Endothelial cell of umbilical vein (primary cell): ENCODE measurements at regions not wholly inside any gene's neighbourhood (a gene's known extent, or its start where the extent isn't known, plus 50 kb on each side); places are given as distances from the start of the nearest gene placed in this dataset.

ENCODE experiments used
- BruUV-seq: library from RNA; stranded (reverse); fragments of 400-500 nt; replicated peaks from 2 replicates; lab custom pipeline; 2021; lab: Mats Ljungman, UMichigan
- CTCF ChIA-PET: fragments of 300-600, 350-600 bp; sonication (Branson Sonifier 250); formaldehyde crosslinking; loops from one replicate; lab custom pipeline; 2021; ENCODE audit warnings: antibody characterized with exemption, inconsistent platforms; lab: Charles Lee
- POLR2A ChIA-PET: fragments of 300-600, 350-600 bp; sonication (Branson Sonifier 250); formaldehyde crosslinking; loops from one replicate; lab custom pipeline; 2021; ENCODE audit warnings: antibody characterized with exemption, inconsistent platforms; lab: Charles Lee
- DNase-seq: peaks from one replicate; pipeline ENCODE4 v3.0.0-alpha.2; 2011; ENCODE audit warnings: low read depth, low spot score
- FAIRE-seq: peaks from 2 replicates; lab custom pipeline; 2011; peaks lifted over from hg19 to GRCh38; lab: Jason Lieb, UNC
- H2AFZ ChIP-seq: 2 replicates; pipeline ENCODE4 v1.6.0; 2012; ENCODE audit warnings: low read depth, low read length, control low read depth, inconsistent platforms
- H3K27ac ChIP-seq: 2 replicates; pipeline ENCODE4 v1.5.1; 2011; ENCODE audit warnings: low read depth, mild to moderate bottlenecking, control low read depth, low read length, moderate library complexity; ENCODE audit not compliant: insufficient read depth
- H3K27me3 ChIP-seq, 2 experiments: 2 replicates each; pipeline versions ENCODE4 v1.6.0 to v1.6.1; 2011; ENCODE audit warnings: low read length in 2 of 2, mixed read lengths in 1 of 2; ENCODE audit not compliant: control insufficient read depth in 2 of 2, insufficient read depth in 2 of 2
- H3K36me3 ChIP-seq, 2 experiments: 2 replicates in 1 of 2; 3 replicates in 1 of 2; pipeline ENCODE4 v1.5.1; 2011; ENCODE audit warnings: low read length in 2 of 2, mild to moderate bottlenecking in 1 of 2, moderate library complexity in 1 of 2; ENCODE audit not compliant: control insufficient read depth in 2 of 2, insufficient read depth in 2 of 2; ENCODE audit errors: extremely low read depth in 1 of 2
- H3K4me1 ChIP-seq: 3 replicates; pipeline ENCODE4 v1.5.1; 2011; ENCODE audit warnings: mild to moderate bottlenecking, low read length; ENCODE audit not compliant: control insufficient read depth, insufficient read depth; ENCODE audit errors: extremely low read depth
- H3K4me2 ChIP-seq: 2 replicates; pipeline ENCODE4 v1.6.1; 2011; ENCODE audit warnings: low read length, control low read depth, mixed read lengths; ENCODE audit not compliant: insufficient read depth
- H3K4me3 ChIP-seq, 3 experiments: fragments of 200-600 bp in 1 of 3; sonication (generic), shearing (Covaris generic) in 1 of 3; replicated peaks in 1 of 3; 2 replicates each; pipeline ENCODE4 v1.5.1; 2011 to 2016; ENCODE audit warnings: control low read depth in 3 of 3, low read length in 3 of 3, mild to moderate bottlenecking in 2 of 3, inconsistent platforms in 1 of 3, low read depth in 1 of 3, moderate library complexity in 1 of 3; ENCODE audit not compliant: insufficient read depth in 1 of 3
- H3K79me2 ChIP-seq: 2 replicates; pipeline ENCODE4 v1.6.0; 2012; ENCODE audit warnings: low read length, inconsistent platforms; ENCODE audit not compliant: control insufficient read depth, insufficient read depth
- H3K9ac ChIP-seq: replicated peaks from 2 replicates; pipeline ENCODE3; 2011; ENCODE audit warnings: low read length, control low read depth; ENCODE audit not compliant: insufficient read depth; ENCODE audit errors: extremely low read depth
- H3K9me1 ChIP-seq: replicated peaks from 3 replicates; pipeline ENCODE4 v1.6.0; 2011; ENCODE audit warnings: mild to moderate bottlenecking, low read length; ENCODE audit not compliant: control insufficient read depth, insufficient read depth; ENCODE audit errors: extremely low read depth
- H3K9me3 ChIP-seq: replicated peaks from 2 replicates; pipeline ENCODE4 v1.5.1; 2012; ENCODE audit warnings: low read length, inconsistent platforms; ENCODE audit not compliant: control insufficient read depth, insufficient read depth
- H4K20me1 ChIP-seq: replicated peaks from 2 replicates; pipeline ENCODE3; 2011; ENCODE audit warnings: mild to moderate bottlenecking, low read length; ENCODE audit not compliant: control insufficient read depth, insufficient read depth; ENCODE audit errors: extremely low read depth
- CTCF ChIP-seq, 2 donors: IDR thresholded peaks; 1 replicate in 1 of 2; 2 replicates in 1 of 2; pipeline ENCODE4 v1.5.1; 2011; ENCODE audit warnings: low read length in 2 of 2, mild to moderate bottlenecking in 2 of 2, moderate library complexity in 2 of 2, control low read depth in 1 of 2, inconsistent platforms in 1 of 2, low read depth in 1 of 2; ENCODE audit not compliant: insufficient read depth in 1 of 2; ENCODE audit errors: extremely low read depth in 1 of 2
- EZH2 ChIP-seq: IDR thresholded peaks from 2 replicates; pipeline ENCODE4 v1.6.1; 2012; ENCODE audit warnings: borderline replicate concordance, low read depth, mild to moderate bottlenecking, moderate library complexity, low read length, inconsistent platforms; ENCODE audit not compliant: severe bottlenecking
- FOS ChIP-seq: IDR thresholded peaks from 2 replicates; pipeline ENCODE4 v1.6.1; 2011; ENCODE audit warnings: mild to moderate bottlenecking, low read length, moderate library complexity, borderline replicate concordance; ENCODE audit not compliant: insufficient read depth
- GATA2 ChIP-seq: IDR thresholded peaks from 2 replicates; pipeline ENCODE4 v1.7.0; 2011; ENCODE audit warnings: low read depth, mild to moderate bottlenecking, moderate library complexity, mixed read lengths, low read length; ENCODE audit not compliant: insufficient read length, insufficient read depth
- JUN ChIP-seq: IDR thresholded peaks from 2 replicates; pipeline ENCODE4 v1.6.1; 2011; ENCODE audit warnings: borderline replicate concordance, low read depth; ENCODE audit not compliant: insufficient read length, insufficient read depth
- MAX ChIP-seq: IDR thresholded peaks from 2 replicates; pipeline ENCODE4 v1.6.1; 2011; ENCODE audit not compliant: insufficient read depth, insufficient read length
- MYC ChIP-seq: IDR thresholded peaks from one replicate; pipeline ENCODE4 v1.6.1; 2011; ENCODE audit warnings: mild to moderate bottlenecking, low read depth, low read length
- POLR2A ChIP-seq: IDR thresholded peaks from 2 replicates; pipeline ENCODE4 v1.6.1; 2012; ENCODE audit warnings: low read depth, mild to moderate bottlenecking, control low read depth, low read length
- POLR2AphosphoS5 ChIP-seq: IDR thresholded peaks from 2 replicates; pipeline ENCODE4 v1.6.1; 2012; ENCODE audit warnings: low read depth, mild to moderate bottlenecking, control low read depth, low read length, moderate library complexity; ENCODE audit not compliant: insufficient read depth
- dilution Hi-C: fragments of 300-500 bp; cut with MboI; formaldehyde crosslinking; loops from one replicate; pipeline ENCODE4 v1.15.0; 2019; ENCODE audit warnings: low sequenced_read_pairs; ENCODE audit not compliant: extremely low pct_ligation_motif_present
- intact Hi-C: fragments of 100-400 bp; cut with micrococcal nuclease; formaldehyde crosslinking; loops from one replicate; pipeline ENCODE4 v1.10.0; 2022

GRCh38 chr3:128550471-128551126 lies 57.6 kb upstream of the GATA2 start:
- CTCF ChIA-PET, result interaction anchor here (0.7 to 1.0 kb wide), 2 partner anchors 11 to 34 kb away, joined by 3 read pairs; no protein-coding TSS in a partner anchor
- no peaks in the 10 kb centered on the region for H3K79me2 ChIP-seq
- H2AFZ ChIP-seq, result no peak overlapping the region
- no peaks in the 10 kb centered on the region for H3K27me3 ChIP-seq
- TF ChIP-seq JUN (no peak), CTCF (IDR thresholded peaks at IDR 0.05; ENCODE audit: extremely low read depth in 1 of 2, insufficient read depth in 1 of 2, low read depth in 1 of 2, low read length in 2 of 2) (no peak), EZH2 (no peak), POLR2A (no peak), POLR2AphosphoS5 (no peak), FOS (no peak), MYC (no peak), GATA2 (no peak), MAX (no peak)
- FAIRE-seq (peak; percentile 37), DNase-seq (peak; percentile 7)
- no peaks in the 10 kb centered on the region for H3K9me3 ChIP-seq
- BruUV-seq, result no TSS peak
- dilution Hi-C loops, result no loop called here
- H3K4me2 ChIP-seq, result no peak overlapping the region
- H3K9ac ChIP-seq, result no peak overlapping the region
- H4K20me1 ChIP-seq, result no peaks in the 10 kb centered on the region
- intact Hi-C loops, result no loop called here
- H3K36me3 ChIP-seq, result no peaks in the 10 kb centered on the region
- H3K4me1 ChIP-seq, result peaks cover 45% of the 10 kb centered on the region
- H3K4me3 ChIP-seq, result no peak overlapping the region
- no peaks in the 10 kb centered on the region for H3K9me1 ChIP-seq
- H3K27ac ChIP-seq, result no peak overlapping the region
- POLR2A ChIA-PET, result no interaction called here
